Adrenal gland (tissue), 9 donors: ENCODE measurements at regions not wholly inside any gene's neighbourhood (a gene's known extent, or its start where the extent isn't known, plus 50 kb on each side); places are given as distances from the start of the nearest gene placed in this dataset.

Experiments
- DNase-seq, 7 donors: peaks; one replicate each; pipeline ENCODE4 v3.0.0-alpha.2; 2019 to 2020
- H3K27ac ChIP-seq, 5 donors: fragments of 200-600 bp; sonication (generic) in 4 of 5; 1 replicate in 3 of 5; 2 replicates in 2 of 5; pipeline versions ENCODE4 v1.5.1 to v1.8.0; 2016 to 2020; ENCODE audit warnings: mild to moderate bottlenecking in 1 of 5
- H3K27me3 ChIP-seq: fragments of 200-600 bp; 2 replicates; pipeline ENCODE4 v1.8.0; 2021
- H3K36me3 ChIP-seq, 2 donors: fragments of 200-600 bp; replicated peaks in 1 of 2; 1 replicate in 1 of 2; 2 replicates in 1 of 2; pipeline versions ENCODE4 v1.5.1 to v1.8.0; 2018 to 2022
- H3K4me1 ChIP-seq, 2 donors: fragments of 200-600 bp; replicated peaks in 1 of 2; 1 replicate in 1 of 2; 2 replicates in 1 of 2; pipeline versions ENCODE4 v1.5.1 to v1.8.0; 2018 to 2021
- H3K4me3 ChIP-seq, 4 donors: fragments of 200-600 bp; sonication (generic) in 3 of 4; one replicate each; pipeline ENCODE4 v1.5.1; 2016 to 2018
- H3K9me3 ChIP-seq, 3 donors: fragments of 200-600 bp; sonication (generic) in 1 of 3; replicated peaks in 1 of 3; 1 replicate in 2 of 3; 2 replicates in 1 of 3; pipeline versions ENCODE4 v1.5.1 to v1.8.0; 2016 to 2021
- CTCF ChIP-seq, 6 experiments: fragments of 450-650 bp in 4 of 6; fragments of 200-600 bp in 2 of 6; sonication (generic) in 1 of 6; IDR thresholded peaks; 1 replicate in 5 of 6; 2 replicates in 1 of 6; pipeline versions ENCODE4 v1.5.1 to v1.8.0; 2016 to 2021; ENCODE audit warnings: antibody characterized with exemption in 6 of 6, mild to moderate bottlenecking in 2 of 6, moderate library complexity in 1 of 6
- POLR2A ChIP-seq, 2 donors: fragments of 450-650 bp; IDR thresholded peaks; one replicate each; pipeline ENCODE4 v1.6.1; 2017; ENCODE audit warnings: antibody characterized with exemption in 2 of 2, mild to moderate bottlenecking in 2 of 2, moderate library complexity in 1 of 2
- WGBS, 4 donors: extraction: QIAGEN DNeasy Blood & Tissue Kit in 2 of 4; methylation state at CpG; one replicate each; pipeline versions ENCODE4 v1.1.5 to v1.1.7; 2013 to 2017; 5-methylcytosine and 5-hydroxymethylcytosine counted together
- intact Hi-C, 2 donors: fragments of 100-400 bp; cut with DNase I; formaldehyde crosslinking; loops; one replicate each; pipeline versions ENCODE4 v1.14.1 to v1.15.0; 2022 to 2023
- donor health status: healthy with polysubstance abuse.
- donor health status: Bipolar disorder and iron deficiency.
- donor health status: DM: yes; HTN: yes; CAD: no.
- donor health status: DM: no; HTN: no; CAD: no.
- donor health status: DM: no; HTN: no; CAD: no.

GRCh38 chr18:43543236-43543635 lies 265.9 kb upstream of the SYT4 start:
- 63 to 73% (median 69%) methylated on average over 4 of the region's 4 CpGs for WGBS, 4 donors
- no peaks in the 10 kb centered on the region for H3K4me1 ChIP-seq
- no peak for TF ChIP-seq POLR2A (IDR thresholded peaks at IDR 0.05)
- no peak for TF ChIP-seq CTCF (IDR thresholded peaks at IDR 0.05)
- H3K36me3 ChIP-seq: no peaks in the 10 kb centered on the region
- no peak overlapping the region for H3K4me3 ChIP-seq
- DNase-seq: no peak
- intact Hi-C loops: no loop called here
- H3K9me3 ChIP-seq: no peaks in the 10 kb centered on the region
- no peaks in the 10 kb centered on the region for H3K27me3 ChIP-seq
- no peak overlapping the region for H3K27ac ChIP-seq

GRCh38 chr18:43547456-43547855 lies 270.2 kb upstream of the SYT4 start:
- Histone ChIP-seq H3K4me3 (no peak overlapping the region), H3K9me3 (no peaks in the 10 kb centered on the region), H3K36me3 (no peaks in the 10 kb centered on the region), H3K4me1 (no peaks in the 10 kb centered on the region), H3K27me3 (no peaks in the 10 kb centered on the region), H3K27ac (no peak overlapping the region)
- WGBS, 4 donors: 10 to 46% (median 19%) methylated on average over 1 of the region's 1 CpG
- DNase-seq: no peak
- TF ChIP-seq CTCF (IDR thresholded peaks at IDR 0.05): no peak
- TF ChIP-seq POLR2A (IDR thresholded peaks at IDR 0.05): no peak
- intact Hi-C loops: no loop called here

- Histone ChIP-seq H3K9me3 (no peaks in the 10 kb centered on the region), H3K4me1 (no peaks in the 10 kb centered on the region), H3K36me3 (no peaks in the 10 kb centered on the region), H3K4me3 (no peak overlapping the region), H3K27me3 (no peaks in the 10 kb centered on the region), H3K27ac (no peak overlapping the region)
- WGBS, 4 donors: 70 to 89% (median 79%) methylated on average over 3 of the region's 3 CpGs
- DNase-seq: no peak
- no peak for TF ChIP-seq CTCF (IDR thresholded peaks at IDR 0.05)
- no peak for TF ChIP-seq POLR2A (IDR thresholded peaks at IDR 0.05)
- intact Hi-C loops: no loop called here
Measured at GRCh38 chr18:43559507-43559906, 282.2 kb upstream of the SYT4 start.

- peak; percentile 8 to 69 (median 53) for TF ChIP-seq CTCF (IDR thresholded peaks at IDR 0.05)
- no peak for TF ChIP-seq POLR2A (IDR thresholded peaks at IDR 0.05)
- Histone ChIP-seq H3K27ac (no peak overlapping the region), H3K9me3 (no peaks in the 10 kb centered on the region), H3K27me3 (peaks cover 6% of the 10 kb centered on the region), H3K4me3 (no peak overlapping the region), H3K4me1 (no peaks in the 10 kb centered on the region), H3K36me3 (no peaks in the 10 kb centered on the region)
- intact Hi-C loops: loop anchor here in 1 of 2 donors (10.0 kb wide), 1 partner anchor 1449 kb away; no protein-coding TSS in a partner anchor
- peak; percentile 40 to 70 (median 56) for DNase-seq
- 10 to 19% (median 16%) methylated on average over 3 of the region's 3 CpGs for WGBS, 4 donors
Measured at GRCh38 chr18:43563780-43564179, 286.5 kb upstream of the SYT4 start.
